COLO668 (cell line): ENCODE measurements at regions not wholly inside any gene's neighbourhood (a gene's known extent, or its start where the extent isn't known, plus 50 kb on each side); places are given as distances from the start of the nearest gene placed in this dataset.

Experiments
- DNase-seq: peaks from one replicate; lab custom pipeline; 2025; ENCODE audit not compliant: unreplicated experiment; lab: John Stamatoyannopoulos, UW

DNA sequence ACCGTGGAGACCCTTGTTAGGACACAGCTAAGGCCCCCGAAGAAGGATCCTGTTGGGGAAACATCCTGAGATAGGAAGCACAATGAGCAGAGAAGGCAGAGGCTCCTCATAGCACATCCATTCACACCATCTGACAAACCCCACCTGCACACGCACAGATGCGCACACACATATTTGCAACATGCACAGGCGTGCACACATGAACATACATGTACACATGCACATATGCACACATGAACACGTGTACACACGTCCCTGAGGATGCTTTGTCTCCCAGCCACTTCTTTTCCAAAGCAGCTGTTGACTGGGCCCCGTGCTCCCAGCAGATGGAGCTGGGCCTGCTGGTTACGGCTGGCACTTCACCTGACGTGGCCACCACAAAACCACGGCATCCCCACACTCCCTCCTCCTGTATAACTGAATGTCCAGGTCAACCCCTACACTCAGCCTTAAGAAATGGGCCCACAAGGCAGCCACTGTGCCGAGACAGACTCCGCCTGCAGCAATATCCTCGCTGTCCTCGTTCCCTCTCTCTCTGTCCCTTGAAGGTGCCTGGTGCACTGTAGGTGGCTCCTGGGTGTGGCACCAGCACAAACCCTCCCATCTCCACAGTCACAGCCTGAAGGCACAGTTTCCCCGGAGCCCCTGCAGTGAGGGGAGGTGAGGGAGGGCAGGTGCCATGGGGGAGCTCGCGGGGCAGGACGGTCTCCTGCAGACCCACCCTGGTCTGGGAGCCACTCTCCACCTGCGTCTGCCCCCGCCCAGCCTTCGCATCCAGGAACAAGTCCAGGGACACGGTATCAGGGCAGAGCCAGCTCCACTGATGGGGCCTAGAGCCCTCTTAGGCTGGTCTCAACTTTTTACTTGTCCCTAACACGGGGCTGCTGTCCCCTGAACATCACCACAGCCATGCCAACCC, 183.0 kb downstream of the RBFOX3 start:
- no peak for DNase-seq

- DNase-seq = no peak
Measured at GRCh38 chr17:79425686-79426085, 185.2 kb downstream of the RBFOX3 start.

- no peak for DNase-seq
Measured at GRCh38 chr17:79424471-79425185, 186.2 kb downstream of the RBFOX3 start.

DNA sequence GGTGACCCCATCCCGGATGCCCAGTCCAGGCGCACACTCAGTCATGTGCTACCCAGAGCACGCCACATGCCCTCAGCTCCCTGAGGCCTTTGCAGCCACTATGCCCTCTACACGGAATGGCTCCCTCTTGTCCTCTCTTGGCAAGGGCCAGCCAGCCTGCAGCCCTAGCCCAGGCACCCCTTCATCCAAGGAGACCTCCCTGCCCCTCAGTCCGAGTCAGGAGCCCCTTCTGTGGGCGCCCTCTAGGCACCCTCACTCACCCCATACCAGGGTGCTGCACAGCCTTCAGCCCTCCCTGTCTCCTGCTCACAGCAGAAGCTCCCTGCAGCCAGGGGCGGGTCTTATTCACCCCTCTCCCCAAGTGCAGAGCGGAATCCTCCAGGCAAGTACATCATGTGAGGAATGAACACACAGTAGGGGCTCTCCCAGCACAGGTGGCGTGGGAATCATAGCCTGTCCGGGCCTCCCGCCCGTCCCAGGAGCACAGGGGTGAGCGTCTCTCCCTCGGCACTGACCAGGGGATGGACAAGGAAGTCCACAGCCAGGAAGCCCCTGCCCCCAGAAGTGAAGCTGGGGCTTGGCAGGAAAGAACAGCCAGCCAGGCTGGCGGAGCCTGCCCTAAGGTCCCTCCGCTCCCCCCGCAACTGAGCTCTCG, 186.9 kb downstream of the RBFOX3 start:
- DNase-seq = no peak

- DNase-seq = no peak
Measured at GRCh38 chr17:79422236-79422635, 188.6 kb downstream of the RBFOX3 start.

DNA sequence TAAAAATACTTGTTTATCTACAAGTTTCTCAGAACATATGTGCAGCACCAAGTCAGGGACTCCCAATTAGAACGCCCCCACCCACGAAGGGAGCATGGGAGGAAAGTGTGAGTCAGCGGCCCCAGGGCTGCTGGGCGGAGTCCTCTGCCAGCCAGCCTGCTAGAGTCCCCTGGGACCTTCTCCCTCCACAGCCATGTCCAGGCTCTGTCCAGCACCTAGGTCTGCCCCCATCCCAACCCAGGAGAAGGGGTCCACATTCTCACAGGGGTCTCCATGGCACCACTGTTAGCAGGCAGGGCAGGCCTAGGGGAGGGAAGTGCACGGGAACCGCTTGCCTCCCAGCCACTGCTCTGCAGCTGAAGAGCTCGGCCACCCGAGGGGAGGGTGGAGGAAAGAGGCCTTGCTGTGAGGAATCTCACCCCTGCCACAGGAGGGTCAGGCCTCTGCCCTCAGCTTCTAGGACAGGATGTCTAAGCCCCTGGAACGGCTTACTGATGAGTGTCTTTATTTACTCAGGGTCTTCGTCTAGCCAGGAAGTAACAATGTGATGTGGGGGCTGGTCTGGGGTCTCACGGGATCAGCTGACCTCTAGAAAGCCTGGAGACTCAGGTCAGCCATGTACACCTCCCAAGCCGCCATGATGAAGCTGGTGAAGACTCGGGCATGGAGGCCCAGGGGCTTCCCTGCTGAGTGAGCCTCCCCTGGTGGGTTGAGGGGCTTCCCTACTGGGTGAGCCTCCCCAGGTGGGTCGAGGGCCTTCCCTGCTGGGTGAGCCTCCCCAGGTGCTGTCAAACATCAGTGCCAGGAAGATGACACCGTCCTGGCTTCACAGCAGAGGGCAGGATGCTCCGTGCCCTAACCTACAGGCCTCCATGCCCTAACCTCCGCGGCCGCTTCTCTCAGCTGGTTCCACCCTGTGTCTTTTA, 190.3 kb downstream of the RBFOX3 start:
- DNase-seq = no peak

DNA sequence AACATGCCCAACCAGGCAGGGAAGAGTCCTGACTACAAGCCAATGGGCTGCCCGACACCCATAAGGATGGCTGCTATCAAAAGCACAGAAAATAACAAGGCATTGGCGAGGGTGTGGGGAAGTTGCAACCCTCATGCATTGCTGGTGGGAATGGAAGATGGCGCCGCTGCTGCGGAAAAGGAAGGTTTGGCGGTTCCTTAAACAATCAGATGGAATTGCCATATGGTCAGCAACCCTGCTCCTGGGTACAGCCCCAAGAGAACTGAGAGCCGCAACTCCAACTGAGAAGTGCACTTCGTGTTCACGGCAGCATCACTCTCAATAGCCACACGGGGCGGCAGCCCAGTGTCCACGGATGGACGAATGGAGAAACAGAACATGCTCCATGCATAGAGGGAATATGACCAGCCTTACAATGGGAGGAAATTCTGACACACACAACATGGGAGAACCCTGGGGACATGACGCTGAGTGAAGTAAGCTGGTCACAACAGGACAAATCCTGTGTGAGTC, 193.3 kb downstream of the RBFOX3 start:
- no peak for DNase-seq

DNA sequence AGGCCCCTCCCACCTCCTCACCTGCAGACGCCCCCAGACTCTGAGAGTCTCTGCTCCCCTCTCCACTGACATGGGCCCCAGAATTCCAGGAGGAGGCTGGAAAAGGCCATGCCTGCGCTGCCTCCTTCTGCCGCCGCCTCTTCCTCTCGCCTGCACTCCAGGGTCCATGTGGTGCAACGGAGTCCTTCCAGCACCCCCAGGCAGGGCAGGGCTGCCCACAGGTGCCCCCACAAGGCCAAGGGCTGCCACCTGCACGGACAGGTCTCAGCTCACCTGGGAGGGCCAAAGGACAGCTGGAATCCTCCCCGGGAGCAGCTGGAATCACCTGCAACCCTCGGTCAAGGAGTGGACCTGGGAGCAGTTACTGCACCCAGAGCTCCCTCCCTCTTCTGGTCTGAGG, 194.9 kb downstream of the RBFOX3 start:
- no peak for DNase-seq

DNA sequence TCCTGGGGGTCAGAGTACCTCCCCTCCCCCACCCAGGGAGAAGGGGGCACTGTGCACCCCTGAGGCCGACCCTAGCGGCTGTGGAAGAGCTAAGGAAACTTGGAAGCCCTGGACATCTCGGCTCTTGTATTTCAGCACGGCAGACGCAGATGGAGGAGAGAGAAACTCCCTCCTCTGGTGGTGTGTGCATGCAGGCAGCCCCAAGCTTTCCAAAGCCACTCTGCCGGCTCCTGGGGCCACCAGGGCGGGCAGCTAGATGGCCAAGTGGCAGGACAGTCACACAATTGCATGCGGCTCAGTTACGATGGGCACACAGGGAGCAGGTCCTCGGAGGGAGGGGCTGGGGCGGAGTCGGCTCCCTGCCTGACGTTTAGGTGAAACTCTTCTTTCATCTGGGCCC, 195.5 kb downstream of the RBFOX3 start:
- no peak for DNase-seq

- no peak for DNase-seq
Measured at GRCh38 chr17:79414793-79415211, 196.0 kb downstream of the RBFOX3 start.

DNA sequence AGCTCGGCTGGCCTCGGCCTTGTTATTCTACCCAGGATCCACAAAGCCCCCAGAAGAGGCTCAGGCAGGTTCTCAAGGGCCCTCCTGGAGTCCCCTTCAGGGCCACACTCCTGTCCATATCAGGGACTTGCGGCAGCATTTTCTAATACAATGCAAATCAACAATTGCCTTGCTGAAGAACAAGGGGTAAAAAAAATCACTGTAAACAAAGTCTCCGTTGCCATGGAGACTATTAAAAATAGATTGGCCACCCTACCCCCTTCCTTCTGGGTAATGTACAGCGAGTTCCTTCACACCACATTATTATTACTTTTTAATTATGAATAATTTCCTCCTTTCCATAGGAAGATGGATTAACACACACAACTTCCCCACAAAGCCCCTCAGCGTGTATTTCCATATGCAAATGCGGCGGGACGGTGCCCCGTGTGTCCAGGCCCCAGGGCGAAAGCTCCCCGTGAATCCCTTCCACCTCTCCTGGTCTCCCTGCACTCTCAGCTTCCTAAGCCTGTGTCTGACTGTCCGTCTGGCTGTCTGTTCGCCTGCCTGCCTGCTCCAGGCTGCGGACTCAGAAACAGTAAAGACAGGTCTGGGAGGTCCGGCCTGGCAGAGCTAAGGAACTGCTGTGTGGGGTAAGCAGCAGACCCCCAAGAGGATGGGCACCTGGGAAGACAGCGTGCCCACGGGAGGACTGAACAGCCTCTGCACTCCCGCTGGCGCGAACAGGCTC, 196.6 kb downstream of the RBFOX3 start:
- no peak for DNase-seq

DNA sequence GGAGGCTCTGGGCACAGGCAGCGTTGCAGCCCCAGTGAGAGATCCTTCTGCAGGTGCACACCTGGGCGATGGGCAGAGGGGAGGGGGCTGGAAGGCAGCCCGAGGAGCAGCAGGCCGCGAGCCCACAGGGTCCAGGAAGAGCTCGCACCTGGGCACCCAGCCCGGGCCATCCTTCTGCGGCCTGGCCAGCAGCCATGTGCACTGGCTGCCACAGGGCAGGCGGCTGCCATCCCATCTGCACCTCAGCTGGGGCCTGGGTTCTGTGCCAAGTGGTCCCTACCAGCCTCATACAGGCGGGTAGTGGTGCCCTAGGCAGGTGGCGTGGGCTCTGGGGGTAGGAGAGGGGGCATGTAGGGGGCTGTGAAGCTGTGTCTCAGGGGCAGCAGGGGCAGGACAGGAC, 197.2 kb downstream of the RBFOX3 start:
- DNase-seq = no peak

GRCh38 chr17:79412886-79413390, 197.9 kb downstream of the RBFOX3 start:
- no peak for DNase-seq

DNA sequence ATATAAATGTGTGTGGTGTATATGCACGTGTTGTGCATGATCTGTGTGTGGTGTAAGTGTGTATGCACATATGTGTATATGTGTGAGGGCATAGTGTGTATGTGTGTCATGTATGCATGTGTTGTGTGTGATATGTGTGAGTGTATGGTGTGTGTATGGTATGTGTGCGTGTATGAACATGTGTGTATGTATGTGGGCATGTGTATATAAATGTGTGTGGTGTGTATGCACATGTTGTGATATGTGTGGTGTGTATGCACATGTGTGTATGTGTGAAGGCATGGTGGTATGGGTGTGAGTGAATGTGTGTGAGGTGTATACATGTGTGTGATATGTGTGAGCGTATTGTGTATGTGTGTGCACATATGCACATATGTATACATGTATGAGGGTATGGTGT, 198.7 kb downstream of the RBFOX3 start:
- no peak for DNase-seq

DNA sequence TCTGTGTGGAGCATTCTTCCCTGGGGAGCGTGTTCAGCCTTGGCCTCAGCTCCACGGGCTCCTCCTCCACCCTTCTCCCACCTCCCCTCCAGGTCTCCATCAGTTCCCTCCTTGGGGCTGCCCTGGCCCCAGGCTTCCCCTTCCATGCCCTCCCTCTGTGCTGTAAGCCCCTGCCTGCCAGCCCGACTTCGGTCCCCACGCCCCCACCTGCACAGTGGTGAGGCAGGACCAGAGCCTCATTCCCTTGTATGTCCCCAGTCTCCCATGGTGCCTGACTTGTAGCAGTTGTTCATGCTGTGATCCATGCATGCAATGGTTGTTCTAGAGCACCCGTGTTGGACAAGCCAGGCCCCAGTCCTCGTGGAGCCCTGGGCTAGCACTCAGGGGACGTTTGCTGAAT, 199.4 kb downstream of the RBFOX3 start:
- no peak for DNase-seq

- DNase-seq = no peak
Measured at GRCh38 chr17:79410681-79411080, 200.2 kb downstream of the RBFOX3 start.

GRCh38 chr17:79408251-79408650, 202.6 kb downstream of the RBFOX3 start:
- DNase-seq = no peak

- no peak for DNase-seq
Measured at GRCh38 chr17:79407385-79407784, 203.5 kb downstream of the RBFOX3 start.

DNA sequence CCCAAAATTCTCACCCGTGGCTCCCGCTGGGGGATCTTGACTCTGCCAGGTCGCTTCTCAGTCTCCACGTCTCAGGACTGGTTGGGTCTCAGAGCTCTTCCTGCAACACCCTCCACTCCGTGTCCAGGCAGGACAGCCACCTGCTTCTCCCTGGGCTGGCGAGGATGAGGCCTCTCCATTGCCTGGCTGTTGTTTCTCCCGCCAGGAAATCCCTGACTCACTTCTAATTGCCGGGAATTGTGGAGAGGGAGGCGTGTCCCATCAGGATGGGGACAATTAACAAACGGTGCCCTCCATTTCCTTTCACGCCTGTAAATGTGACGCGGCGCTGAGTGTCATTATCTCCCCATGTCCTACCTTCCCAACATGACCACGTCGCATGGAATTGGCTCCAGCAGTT, 204.5 kb downstream of the RBFOX3 start:
- DNase-seq = no peak

DNA sequence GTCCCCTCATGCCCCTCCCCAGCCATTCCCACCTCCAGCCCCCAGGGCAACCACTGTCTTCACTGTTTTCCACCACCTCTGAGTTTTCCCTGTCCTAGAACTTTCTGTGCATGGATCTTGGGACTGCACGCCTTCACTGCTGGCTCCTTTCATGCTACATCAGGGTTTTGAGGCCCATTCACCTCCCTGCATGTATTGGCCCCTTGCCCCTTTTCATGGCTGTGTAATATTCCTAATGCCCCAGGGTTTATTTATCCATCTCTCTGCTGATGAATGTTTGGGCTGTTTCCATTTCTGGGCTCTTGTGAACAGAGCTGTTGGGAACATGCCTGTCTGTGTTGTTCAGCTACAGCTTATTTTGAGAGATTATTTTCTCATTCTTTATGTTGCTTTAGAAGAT, 205.0 kb downstream of the RBFOX3 start:
- no peak for DNase-seq
